ENCODE measurements at regions not wholly inside any gene's neighbourhood (a gene's known extent, or its start where the extent isn't known, plus 50 kb on each side); places are given as distances from the start of the nearest gene placed in this dataset.

DNA sequence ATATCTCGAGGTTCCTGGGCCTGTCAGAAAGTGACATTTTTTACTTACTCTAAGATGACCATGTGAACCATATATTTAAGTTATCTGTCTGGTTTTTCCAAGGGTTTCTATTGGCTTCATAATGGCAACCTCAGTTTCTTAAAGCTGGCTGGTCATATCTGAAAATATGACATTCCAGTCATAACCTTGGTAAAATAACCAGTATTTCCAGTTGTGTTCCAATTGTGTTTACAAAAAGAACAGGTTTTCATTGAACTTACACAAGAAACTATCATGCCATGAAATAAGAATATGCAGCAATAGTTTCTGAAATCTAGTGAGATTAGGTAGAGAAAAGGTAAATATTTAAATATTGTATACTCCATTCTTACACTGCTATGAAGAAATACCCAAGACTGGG, 61.7 kb upstream of the HMGN3 start:
- no peak for TF ChIP-seq EGR1 (IDR thresholded peaks at IDR 0.05)
- TF ChIP-seq NFIC (IDR thresholded peaks at IDR 0.05): no peak
- no peak for TF ChIP-seq YY1 (IDR thresholded peaks at IDR 0.05; ENCODE audit: low read depth)
- TF ChIP-seq USF1 (IDR thresholded peaks at IDR 0.05): no peak
- no peak for TF ChIP-seq ZBTB7A (IDR thresholded peaks at IDR 0.05; ENCODE audit: low read depth)
- TF ChIP-seq RAD21 (IDR thresholded peaks at IDR 0.05; ENCODE audit: low read depth): no peak
